NCI-H2029 treated with DMSO at 0.1 percent for 48 hours (cell line): ENCODE measurements at regions not wholly inside any gene's neighbourhood (a gene's known extent, or its start where the extent isn't known, plus 50 kb on each side); places are given as distances from the start of the nearest gene placed in this dataset.

Source experiments
- DNase-seq: peaks from one replicate; lab custom pipeline; 2025; lab: John Stamatoyannopoulos, UW

DNA sequence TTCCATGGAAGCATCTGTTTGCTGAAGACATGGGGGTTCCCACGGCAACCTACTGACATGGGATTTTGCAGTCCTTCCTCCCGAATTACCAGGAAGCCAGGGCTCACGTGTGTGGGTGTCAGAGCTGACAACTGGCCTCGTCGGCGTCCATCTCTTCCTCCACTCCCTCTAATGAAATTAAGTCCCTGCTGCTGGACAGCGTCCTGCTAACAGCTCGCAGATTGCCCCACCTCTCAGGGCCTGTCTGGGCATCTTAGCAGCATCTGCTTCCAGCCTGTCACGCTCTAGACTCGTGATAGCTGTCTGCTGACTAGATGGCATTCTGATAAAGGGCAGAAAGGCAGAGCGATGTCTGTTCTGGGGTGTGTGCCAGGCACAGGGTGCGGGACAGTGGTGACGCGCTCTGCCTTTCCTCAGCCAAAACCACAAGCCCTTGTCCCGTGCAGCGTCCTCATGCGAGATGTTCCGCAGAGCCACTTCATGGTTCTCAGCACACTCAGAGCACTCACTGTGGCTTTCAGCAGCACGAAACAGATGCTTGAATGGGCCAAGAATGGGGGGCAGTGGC, 161.1 kb downstream of the ARL4C start:
- DNase-seq, result no peak

DNA sequence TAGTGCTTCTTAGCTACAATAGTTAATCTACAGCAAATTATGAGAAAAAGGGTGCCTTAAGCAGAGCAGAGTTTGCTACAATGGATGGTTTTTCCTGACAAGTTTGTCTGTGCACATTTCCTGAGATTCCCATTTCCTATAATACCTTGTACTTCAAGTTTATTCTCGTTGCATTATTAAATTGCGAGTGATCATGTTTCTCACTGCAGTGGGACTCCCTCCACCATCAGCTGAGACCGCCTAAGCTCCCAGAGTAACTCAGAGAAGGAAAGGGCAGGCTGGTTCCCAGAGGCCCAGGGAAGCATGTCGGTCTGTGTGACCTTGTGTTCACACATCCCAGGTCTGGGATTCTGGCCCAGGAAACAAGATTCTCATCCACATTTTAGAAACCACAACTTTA, 162.1 kb downstream of the ARL4C start:
- no peak for DNase-seq

DNA sequence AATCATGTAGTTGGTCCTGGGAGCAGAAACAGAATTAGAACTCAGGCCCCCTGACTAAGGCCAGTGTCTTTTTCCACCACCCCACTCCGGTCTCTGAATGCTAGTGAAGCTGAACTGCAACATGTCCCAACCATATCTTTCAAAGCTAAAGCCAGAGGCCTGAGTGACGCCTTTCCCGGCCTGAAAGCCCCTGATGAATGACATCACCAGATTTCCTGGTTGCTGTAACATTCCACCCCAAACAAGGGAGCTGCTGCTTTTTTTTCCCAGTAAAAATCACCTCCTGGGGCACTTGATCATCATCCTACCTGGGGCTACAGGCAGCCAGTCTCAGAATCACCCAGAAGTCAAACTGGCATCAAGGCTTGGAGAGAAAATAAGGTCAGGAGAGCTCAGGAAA, 162.7 kb downstream of the ARL4C start:
- DNase-seq, result no peak

DNA sequence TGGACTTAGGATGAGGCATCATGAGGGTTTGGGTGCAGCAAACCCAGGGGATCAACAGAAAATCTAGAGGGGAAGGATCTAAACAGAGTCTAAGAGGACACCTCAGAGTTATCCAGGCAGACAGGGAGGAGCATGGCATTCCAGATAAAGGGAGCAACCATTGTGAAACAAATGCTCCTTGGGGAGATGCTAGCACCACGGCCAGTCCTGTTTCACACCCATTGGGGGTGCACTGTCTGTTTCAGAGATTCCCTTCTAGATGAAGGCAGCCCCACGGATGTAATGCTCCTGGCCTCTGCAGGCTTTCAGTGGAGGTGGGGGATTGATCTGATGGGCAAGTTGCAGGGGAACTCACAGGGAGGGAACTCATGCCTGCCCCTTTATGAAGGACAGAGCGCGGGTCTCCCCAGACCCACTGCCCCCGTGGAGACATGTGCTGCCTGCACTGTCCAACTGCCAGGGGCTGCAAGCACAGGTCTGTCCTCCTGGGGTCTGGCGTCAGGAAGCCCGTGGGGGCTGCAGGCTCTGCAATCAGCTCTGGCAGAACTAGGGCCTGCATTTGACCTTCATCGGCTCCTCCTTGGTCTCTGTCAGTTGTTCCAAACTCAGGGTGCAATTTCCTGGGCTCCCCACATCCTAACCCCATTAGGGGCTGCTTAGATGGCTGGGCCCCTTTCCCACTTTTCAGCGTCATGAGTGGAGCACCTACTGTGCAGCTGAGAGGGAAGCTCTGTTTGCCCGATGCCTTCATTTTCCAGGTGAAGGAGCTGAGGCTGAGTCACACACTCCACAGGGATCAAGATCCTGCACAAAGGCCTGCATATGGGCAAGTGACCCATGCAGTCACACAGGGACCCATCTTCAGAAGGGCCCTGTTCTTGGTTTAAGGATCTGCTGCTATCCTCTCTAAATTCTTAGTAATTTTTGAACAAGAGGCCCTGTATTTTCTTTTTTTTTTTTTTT, 163.4 kb downstream of the ARL4C start:
- DNase-seq, result no peak

DNA sequence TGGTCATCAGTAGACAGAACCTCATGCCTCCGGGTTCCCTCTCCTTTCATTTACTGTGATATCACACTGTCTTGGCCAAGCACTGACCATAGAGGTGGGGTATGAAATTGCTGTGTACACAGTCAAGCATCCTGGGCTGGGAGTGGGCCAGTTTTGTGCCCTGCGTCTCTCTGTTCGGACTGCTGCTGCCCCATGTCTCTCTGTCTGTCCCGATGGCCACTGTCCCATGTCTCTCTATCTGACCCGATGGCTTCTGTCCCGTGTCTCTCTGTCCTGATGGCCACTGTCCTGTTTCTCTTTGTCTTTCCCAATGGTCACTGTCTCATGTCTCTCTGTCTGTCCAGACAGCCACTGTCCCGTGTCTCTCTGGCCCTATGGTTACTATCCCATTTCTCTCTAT, 164.9 kb downstream of the ARL4C start:
- no peak for DNase-seq

DNA sequence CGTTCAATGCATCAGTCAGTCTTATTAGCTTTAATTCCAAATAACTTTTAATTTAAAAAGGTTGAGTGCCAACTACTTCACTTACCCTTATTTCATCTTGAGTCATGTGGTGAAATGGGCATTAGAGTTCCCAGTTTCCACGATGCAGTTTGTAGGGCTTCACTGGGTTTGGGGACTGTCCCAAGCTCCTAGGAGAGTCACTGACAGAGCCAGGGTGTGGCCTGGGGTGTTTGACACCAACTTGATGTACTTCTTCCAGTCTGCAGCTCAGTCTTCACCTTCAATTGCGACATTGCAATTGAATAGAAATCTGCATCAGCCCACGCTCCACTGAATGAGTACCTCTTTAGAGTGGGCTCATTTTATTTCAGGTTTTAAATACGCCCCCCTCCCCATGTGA, 165.3 kb downstream of the ARL4C start:
- no peak for DNase-seq

DNA sequence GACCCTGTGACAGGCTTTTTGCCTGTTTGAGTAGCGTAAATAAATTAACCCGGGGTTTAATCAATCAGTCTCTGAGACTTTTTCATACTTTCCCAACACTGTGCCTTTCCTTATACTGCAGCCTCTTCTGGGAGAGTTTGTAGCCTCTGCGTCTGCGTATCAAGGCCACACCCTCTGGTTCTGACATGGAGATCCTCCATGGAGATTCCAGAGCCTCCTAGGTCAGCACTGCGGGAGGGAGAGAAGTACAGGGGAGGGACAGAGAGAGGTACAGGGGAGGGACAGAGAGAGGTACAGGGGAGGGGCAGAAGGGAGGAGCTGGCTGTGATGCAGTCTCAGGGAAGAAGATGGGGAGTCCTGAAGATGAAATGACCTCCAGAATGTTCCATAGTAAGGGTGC, 166.0 kb downstream of the ARL4C start:
- DNase-seq, result no peak

DNA sequence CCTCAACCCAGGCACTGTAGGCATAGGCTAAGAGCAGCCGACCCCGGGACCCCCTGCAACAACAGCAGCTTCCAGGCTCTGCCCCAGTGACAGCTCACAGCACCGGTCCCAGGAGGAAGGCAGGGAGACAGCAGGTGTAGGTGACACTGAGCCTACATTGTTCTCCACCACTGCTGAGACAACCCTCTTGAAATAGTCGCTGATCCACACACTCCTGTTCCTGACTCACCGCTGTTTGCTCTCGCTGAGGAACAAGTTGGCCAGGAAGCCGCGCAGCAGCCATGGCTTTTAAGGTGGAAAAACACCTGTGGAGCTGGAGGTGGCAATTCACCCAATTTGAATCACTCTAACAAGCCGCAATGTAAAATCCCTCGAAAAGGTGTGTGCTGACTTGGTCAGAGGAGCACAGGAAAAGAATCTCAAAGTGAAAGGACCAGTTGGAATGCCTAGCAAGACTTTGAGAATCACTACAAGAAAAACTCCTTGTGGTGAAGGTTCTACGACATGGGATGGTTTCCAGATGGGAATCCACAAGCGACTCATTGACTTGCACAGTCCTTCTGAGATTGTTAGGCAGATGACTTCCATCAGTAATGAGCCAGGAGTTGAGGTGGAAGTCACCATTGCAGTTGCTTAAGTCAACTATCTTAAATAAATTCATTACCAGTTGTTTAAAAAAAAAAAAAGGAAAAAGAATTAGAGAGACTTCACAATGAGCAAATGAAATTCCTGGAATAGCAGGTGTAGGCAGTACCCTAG, 167.5 kb downstream of the ARL4C start:
- DNase-seq, result peak; percentile 80

DNA sequence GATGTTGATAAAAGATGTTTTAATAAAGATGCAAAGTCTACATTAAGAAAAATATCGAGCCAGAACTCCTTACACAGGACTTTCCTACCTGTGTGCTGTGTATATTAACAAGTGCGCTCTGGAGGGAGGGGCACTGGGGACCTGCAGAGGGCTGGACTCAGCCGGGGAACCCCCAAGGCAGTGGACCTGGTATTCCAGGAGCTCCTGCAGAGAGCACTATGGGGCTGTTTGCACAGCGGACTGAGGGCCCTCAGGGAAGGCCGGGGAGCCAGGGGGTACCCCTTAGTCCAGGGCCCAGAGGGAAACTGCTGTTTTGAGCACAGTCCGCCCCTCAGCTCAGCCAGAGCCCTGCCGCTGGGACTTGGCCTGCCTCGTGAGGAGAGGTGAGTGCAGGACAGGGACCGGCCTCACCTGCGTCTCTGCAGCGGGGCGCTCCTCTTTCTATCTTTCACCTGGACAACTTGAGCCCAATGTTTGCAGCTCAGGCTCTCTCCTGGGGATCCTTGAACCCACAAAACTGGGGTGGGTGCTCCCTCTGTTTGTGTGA, 168.4 kb downstream of the ARL4C start:
- no peak for DNase-seq

DNA sequence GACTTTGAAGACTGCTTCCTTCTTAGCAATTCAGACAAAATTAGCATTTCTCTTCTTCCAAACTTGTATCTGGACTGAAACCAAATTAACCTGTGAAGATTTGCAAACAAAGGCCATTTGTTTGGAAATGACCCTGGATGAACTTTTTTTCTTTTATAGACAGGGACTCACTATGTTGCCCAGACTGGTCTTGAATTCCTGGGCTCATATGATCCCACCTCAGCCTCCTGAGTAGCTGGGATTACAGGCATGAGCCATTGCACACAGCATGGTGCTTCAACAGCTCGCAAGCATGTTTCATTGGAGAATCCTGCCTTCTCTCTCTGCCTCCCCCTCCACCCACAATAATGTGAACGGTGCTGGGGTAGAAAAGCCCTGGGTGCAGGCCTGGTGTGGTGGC, 170.2 kb downstream of the ARL4C start:
- DNase-seq, result no peak

DNA sequence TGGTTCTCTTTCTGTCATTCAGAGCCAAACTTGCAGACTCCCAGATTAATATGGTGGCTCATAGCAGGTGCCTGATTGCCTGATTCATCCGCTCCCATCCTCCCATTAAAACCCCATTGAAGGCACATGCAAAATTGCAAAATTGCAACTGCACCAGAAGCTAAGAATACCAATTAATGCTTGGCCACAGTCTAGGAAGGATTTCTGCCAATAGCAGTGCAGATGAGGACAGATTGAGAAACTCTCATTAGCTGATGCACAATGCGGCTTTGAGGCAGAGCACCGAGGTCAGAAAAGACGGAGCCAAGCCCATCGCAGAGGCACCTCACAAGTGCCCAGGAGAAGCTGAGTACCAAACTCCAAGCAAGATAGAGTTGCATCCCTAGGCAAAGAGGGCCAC, 172.8 kb downstream of the ARL4C start:
- DNase-seq, result no peak

DNA sequence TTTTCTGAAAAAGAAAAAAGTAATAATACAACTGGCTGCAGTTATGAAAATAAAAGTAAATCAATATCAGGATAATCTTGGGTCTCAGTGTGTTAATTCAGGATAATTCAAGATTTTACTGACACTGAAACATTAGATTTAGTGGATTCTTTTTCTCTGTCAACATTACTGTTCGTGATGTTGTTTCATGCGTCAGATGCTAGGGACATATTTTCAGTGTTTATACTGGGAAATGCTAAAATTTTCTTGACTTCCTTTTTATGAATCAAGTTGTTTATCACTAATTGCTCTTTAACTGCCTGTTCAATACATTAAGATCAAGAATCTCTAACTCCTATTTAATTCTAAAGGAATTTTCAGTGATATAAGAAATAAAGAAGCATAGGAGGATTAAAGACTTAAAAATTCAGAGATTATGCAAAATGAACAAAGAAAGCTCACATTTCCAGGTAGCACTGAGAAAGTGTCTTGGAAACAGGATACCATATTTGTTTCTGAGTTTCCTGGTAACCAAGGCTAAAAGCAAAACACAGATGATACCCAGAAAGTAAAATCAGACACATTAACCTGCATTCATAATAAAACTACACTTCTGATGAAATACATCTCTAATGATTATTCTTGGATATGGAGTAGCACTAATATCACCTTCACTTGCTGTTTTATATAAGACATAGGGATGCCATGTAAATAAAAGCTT, 174.0 kb downstream of the ARL4C start:
- DNase-seq, result no peak

DNA sequence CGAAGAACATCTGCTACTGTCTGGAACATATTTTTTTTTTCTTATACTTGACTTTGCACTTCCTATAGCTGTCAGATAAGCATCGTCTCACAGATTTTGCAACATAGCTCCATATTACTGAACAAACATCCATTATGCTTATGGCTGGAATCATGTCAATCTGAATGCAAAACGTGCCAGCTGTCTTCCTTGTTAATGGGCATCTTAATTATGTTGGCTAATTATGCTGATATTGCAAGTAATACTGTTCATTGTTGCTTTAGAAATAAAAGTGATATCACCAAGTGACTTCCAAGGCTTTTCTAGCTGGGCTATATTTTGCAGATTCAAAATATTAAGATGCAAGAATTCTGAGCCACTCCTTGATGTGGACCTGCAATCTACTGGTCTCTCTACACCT, 176.8 kb downstream of the ARL4C start:
- no peak for DNase-seq

DNA sequence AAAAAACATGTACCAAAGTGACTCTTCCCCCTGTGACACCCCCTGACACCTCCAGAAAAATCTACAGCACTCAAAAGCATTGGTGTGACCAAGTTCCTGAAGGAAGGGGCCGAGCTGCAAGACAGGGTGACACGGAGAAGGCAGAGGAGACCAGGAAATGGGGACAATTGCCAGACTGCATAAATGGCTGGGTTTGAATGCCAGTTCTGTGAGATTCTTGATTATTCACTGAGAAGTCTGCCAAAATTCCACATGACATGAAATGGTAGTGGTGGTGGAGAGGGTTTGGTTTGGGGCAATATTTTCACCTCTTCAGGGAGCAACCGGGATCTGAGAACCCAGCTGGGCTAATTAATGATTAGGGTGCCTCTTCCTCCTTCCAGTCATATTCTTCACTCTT, 178.5 kb downstream of the ARL4C start:
- no peak for DNase-seq

DNA sequence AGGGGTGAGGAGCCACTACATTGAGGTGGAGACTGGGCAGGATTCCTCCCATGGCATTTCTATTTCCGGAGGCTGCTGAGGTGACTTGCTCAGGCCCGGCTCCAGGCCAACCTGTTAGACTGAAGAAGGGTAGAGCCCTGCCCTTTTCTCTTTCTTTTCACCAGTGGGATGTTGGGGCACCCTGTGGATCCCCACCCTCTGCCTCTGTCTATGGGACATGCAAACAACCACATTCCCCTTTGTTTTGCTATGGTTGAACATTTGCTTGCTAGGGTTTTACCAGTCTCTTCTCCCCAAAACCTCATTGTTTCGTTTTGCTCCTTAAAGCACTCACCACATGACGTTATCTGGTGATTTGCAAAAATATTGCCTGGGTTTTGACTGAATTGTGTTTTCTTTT, 183.3 kb downstream of the ARL4C start:
- no peak for DNase-seq

DNA sequence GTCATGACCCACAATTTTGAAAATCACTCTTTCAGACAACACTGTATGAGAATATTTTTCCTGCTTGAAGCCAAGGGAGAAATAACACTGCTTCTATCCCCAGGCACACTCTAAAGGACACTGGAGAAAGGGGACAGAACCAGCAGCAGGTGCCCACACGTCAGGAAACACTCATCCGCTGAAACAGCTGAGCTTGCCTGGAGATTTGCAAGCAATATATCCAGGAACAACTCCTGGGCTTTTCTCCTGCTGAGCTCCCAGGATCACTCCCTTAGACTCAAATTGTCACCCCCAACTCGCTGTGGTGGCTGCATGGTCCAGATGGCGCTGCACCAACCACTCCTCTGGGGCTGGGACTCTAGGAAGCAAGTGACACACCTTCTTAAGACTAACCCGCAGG, 186.7 kb downstream of the ARL4C start:
- no peak for DNase-seq

DNA sequence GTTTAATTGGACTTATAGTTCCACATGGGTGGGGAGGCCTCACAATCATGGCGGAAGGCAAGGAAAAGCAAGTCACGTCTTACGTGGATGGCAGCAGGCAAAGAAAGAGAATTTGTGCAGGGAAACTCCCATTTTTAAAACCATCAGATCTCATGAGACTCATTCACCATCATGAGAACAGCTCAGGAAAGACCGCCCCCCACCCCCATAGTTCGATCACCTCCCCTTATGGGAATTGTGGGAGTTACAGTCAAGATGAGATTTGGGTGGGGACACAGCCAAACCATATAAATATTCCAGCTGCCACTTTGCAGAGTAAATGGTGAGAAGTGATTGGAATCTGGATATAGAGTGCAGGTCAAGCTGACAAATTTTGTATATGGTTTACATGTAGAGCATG, 187.4 kb downstream of the ARL4C start:
- DNase-seq, result no peak

DNA sequence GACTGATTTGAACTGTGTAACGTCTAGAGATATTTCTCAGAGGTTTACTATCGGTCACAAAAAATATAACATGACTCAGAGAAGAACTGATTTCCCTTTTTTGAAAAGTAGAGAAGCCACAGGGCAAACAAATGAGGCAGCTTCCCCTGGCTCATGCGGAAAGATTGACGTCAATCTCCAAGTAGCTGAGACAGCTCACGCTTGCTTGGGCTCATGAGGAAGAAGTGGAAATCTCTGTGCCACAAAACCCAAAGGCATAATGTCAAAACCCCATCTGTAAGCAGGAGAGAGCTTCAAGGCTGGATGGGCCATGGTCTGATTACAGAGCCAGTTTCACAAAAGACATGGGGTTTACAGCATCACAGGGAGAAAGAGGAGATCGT, 188.1 kb downstream of the ARL4C start:
- DNase-seq, result no peak

DNA sequence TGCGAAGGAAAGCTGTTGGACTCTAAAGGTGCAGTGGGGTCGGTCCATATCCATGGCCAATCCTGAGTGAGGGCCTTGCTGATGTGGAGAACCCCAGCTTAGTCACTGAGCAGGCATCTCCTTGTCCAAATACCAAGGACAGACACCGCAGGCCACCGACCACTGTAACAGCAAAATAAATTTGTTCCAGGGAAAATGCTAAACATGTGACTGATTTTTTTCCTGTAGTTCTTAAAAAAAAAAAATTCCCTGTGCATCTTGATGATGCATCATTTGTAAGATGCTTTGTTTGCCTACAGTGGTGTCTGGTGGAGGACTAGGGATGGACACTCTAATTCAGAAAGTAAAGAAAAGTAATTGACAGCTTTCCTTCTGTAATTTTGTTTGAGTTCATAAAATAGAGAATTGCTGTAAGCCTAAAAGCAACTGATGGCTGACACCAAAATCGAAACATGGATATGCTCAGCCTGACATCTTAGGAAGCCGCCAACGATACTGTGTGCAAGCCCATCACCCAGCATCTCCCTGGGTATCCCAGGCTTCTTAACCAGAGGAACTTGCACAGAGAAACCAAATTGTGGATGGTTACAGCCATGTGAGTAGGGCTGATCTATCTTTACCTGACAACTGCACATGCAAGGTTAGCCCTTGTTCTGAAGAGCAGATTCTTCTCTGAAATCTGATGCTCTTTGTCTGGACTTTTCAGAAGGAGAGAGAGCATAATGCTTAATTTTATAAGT, 188.6 kb downstream of the ARL4C start:
- DNase-seq, result no peak

DNA sequence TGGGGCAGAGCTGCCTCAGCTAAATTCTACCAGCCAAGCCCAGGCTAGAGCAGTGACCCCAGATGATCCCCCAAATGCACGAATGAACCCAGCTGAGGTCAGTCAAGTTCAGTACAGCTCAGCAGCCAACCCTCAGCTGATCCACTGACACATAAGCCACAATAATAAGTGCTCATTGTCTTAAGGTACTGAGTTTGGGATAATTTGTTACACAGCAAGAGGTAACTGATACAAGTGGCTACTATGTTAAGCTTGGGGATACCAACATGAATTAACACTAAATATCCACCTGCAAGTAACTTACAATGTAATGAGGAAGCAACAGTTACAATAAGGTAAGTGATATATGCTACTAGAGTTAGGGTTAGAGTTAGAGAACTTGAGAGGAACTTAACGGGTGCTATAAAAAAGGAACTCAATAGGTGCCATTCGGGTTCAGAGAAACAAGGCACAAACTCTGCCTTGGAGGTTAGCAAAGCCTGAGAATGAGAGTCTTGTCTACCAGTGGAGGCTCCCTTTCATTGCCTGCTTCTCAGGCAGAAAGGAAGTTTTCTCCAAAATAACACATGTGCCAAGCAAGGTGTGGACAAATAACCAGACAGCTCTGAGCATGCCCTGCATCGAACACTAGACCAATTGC, 189.4 kb downstream of the ARL4C start:
- DNase-seq, result no peak
